GM20000 (cell line): ENCODE measurements at regions not wholly inside any gene's neighbourhood (a gene's known extent, or its start where the extent isn't known, plus 50 kb on each side); places are given as distances from the start of the nearest gene placed in this dataset.

Experiments
- DNase-seq: peaks from one replicate; pipeline ENCODE4 v3.0.0; 2012; ENCODE audit warnings: low spot score
- TF ChIP-seq, protein P1 (sequence below): IDR thresholded peaks from 2 replicates; pipeline ENCODE4 v1.5.1; 2012; ENCODE audit warnings: mild to moderate bottlenecking, control low read depth; ENCODE audit errors: extremely low read depth, missing control alignments

DNA sequence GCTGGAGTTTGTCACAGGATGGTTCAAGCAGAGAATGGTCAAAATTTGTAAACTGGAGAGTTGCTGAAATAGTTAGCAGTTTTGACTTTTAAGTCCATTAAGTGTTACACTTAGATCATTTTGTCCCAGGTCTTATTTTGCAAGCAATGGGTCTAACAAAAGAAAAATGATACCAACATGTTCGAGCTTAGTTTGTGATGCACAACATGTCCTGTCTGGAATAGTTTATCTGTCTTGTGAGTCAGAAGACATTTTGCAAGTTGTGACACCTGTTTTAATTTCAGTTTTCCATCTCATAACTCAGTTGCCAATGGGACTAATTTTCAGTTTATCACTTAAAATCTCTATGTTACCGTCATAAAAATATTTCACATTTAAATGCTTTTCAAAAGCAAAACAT lies 929.8 kb downstream of the CDH18 start:
- TF ChIP-seq, protein P1, sequence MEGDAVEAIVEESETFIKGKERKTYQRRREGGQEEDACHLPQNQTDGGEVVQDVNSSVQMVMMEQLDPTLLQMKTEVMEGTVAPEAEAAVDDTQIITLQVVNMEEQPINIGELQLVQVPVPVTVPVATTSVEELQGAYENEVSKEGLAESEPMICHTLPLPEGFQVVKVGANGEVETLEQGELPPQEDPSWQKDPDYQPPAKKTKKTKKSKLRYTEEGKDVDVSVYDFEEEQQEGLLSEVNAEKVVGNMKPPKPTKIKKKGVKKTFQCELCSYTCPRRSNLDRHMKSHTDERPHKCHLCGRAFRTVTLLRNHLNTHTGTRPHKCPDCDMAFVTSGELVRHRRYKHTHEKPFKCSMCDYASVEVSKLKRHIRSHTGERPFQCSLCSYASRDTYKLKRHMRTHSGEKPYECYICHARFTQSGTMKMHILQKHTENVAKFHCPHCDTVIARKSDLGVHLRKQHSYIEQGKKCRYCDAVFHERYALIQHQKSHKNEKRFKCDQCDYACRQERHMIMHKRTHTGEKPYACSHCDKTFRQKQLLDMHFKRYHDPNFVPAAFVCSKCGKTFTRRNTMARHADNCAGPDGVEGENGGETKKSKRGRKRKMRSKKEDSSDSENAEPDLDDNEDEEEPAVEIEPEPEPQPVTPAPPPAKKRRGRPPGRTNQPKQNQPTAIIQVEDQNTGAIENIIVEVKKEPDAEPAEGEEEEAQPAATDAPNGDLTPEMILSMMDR: no peak
- DNase-seq: no peak

DNA sequence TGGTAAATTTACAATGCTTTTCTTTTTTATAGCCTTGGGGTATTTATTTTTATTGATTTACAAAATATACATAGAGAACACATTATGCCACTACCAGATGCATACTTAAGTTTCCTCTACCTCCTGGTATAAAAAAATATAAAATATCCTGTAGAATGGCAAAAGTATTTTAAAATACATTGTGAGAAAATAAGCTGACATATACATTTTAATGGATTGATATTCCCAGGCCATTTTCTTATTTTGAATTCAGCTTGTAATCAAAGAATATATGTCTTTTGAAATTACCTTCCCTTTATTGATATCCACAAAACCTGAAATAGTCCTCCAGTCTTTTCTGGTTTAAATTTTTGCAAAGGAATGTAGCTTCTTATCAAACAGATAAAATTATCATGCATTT lies 923.9 kb downstream of the CDH18 start:
- DNase-seq: no peak
- TF ChIP-seq, protein P1: no peak

DNA sequence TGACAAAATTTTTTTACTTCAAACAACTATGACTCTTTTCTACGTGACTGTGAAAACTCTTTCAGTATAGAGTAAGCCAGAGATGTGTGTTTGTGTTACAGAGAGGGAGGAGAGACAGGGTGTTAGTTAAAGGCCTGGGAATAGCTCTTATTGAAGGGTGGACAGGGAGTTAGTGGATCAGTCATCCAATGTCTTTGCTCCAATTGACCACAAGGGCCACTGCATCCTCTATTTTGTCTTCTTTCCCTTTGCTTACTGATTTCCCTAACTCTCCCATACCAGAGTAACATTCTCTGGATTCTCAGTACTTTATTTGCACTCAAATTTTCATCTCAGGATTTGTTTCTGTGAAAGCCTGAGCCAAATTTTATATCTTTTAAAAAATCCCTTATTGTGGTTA lies 920.3 kb downstream of the CDH18 start:
- DNase-seq: no peak
- TF ChIP-seq, protein P1: no peak

DNA sequence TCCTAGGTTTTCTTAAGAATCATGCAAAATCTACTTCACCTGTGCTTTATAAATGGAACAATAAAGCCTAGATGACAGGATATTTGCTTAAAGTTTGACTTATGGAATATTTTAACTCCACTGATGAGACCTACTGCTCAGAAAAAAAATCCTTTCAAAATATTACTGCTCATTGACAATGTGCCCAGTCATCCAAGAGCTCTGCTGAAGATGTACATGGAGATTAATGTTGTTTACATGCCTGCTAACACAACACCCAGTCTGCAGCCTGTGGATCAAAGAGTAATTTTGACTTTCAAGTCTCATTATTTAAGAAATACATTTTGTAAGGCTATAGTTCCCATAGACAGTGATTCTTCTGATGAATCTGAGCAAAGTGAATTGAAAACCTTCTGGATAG lies 889.6 kb downstream of the CDH18 start:
- no peak for DNase-seq
- TF ChIP-seq, protein P1: no peak

DNA sequence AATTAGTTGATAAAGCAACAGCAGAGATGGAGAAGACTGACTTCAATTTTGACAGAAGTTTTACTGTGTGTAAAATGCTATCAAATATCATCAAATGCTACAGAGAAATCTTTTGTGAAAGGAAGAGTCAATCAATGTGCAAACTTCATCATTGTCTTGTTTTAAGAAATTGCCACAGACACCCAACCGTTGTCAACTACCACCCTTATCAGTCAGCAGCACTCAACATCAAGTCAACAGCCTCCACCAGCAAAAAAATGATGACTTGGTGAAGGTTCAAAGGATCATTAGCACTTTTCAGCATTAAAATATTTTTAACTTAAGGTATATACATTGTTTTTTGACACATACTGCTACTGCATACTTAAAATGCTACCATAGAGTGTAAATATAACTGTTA lies 888.8 kb downstream of the CDH18 start:
- TF ChIP-seq, protein P1: no peak
- no peak for DNase-seq

DNA sequence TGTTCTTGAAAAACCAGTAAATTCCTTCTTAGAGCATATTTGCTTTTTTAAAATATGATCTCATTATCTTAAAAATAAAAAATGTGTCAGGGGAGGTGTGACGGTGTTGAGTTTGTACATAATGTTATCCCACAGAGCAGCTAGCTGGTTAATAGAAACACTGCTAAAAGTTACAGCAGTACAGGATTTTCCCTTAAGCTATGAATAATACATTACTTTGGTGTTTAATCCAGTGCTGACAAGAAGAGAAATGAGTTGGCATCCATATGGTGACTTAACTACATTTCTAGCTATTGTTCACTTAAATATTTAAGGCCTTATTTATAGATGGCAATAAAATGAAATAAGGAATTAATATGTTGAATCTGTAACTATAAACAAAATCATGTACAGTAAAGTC lies 883.1 kb downstream of the CDH18 start:
- TF ChIP-seq, protein P1: no peak
- DNase-seq: no peak

DNA sequence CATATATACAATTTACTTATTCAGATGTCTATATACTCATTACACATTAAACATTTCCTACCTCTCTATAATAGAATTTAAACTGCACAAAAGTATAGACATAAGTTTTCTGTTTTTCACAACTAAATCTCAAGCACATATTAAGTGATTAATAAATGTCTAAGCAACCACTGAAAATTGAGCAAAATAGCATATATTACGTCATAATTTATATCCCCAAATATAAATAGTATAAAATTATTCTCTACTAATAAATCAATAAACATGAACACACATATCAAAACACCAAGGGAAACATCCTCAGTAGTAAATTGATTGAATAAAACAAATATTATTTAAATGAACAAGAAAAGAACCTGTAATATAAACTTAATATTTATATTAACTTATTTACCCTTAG lies 865.1 kb downstream of the CDH18 start:
- TF ChIP-seq, protein P1: no peak
- no peak for DNase-seq
